ENCODE measurements at regions not wholly inside any gene's neighbourhood (a gene's known extent, or its start where the extent isn't known, plus 50 kb on each side); places are given as distances from the start of the nearest gene placed in this dataset.
"Not testable (repeated sequence)": the region's sequence is repeated elsewhere in the genome, so short reads cannot be mapped to it uniquely, and the experiment has no call there.

DNA sequence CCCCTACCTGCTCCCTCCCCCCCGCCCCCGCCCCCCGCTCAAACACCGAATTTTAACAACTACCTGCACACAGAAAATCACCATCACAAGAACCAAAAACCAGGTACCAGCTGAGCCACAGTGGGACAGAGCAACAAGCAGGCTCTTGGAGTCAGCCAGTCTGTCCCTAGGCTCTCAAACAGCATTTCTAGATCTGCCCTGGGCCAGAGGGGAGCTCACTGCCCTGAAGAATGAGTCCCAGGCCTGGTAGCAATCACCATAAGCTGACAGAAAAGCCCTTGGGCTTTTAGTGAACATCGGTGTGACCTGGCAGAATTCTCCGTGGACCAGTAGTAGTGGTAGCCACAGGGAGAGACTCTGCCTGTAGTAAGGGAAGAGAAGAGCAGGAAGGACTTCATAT lies 58.3 kb downstream of the C11orf87 start:
- no peak for FAIRE-seq

DNA sequence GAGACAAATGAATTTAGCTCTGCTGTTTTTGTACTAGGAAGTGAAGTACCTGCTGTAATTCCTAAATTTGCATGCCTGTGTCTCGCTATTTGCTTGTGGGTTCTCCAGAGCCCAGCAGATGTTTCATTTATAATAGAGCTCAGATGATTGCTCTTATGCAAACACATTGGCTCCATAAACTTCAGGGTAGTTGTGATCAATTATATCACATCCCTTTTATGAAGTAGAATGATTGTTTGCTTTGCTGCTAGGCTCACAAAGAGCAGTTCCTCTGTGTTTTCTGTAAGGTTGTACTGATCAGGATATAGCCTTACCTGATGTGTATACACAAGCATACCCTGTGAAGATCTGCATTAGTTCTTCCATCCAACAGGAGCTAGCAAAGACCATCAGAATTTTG lies 64.1 kb downstream of the C11orf87 start:
- FAIRE-seq = no peak

- FAIRE-seq = no peak
Measured at GRCh38 chr11:109490953-109491635, 69.1 kb downstream of the C11orf87 start.

GRCh38 chr11:109506115-109506514 lies 84.1 kb downstream of the C11orf87 start:
- no peak for FAIRE-seq

DNA sequence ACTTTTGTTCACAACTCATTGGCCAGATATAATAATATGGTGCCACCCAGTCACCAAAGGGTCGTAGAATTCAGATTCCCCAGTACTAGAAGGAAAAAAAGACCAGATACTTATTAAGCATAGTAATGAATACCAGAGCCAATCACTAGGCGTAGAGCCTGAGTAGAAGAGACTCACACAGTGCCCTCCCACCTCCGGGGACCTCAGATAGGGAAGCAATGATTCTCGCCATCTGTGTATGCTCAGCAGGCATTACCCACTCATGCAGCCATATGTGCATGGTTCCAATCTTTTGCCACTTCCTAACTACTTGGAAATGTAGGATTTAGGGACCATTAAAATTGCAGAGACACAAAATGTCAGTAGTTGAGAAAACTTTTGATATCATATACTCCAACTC lies 85.3 kb downstream of the C11orf87 start:
- no peak for FAIRE-seq

- no peak for FAIRE-seq
Measured at GRCh38 chr11:109507836-109508561, 86.0 kb downstream of the C11orf87 start.

DNA sequence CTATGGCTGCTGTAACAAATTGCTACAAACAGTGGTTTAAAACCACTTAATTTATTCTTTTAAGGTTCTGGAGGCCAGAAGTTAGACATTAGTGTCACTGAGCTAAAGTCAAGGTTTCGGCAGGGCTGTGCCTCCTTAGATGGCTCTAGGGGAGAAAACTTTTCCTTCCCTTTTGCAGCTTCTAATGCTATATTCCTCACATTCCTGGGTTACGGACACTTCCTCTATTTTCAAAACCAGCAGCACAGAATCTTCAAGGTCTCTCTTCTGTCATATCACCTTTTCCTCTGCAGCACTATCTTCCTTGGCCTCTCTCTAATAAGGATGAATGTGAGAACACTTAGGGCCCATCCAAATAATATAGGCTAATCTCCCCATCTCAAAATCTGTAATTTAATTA lies 87.0 kb downstream of the C11orf87 start:
- FAIRE-seq = no peak

- FAIRE-seq = no peak
Measured at GRCh38 chr11:109510316-109510715, 88.3 kb downstream of the C11orf87 start.

- FAIRE-seq = no peak
Measured at GRCh38 chr11:109511598-109511997, 89.6 kb downstream of the C11orf87 start.

GRCh38 chr11:109512249-109512648 lies 90.3 kb downstream of the C11orf87 start:
- no peak for FAIRE-seq

DNA sequence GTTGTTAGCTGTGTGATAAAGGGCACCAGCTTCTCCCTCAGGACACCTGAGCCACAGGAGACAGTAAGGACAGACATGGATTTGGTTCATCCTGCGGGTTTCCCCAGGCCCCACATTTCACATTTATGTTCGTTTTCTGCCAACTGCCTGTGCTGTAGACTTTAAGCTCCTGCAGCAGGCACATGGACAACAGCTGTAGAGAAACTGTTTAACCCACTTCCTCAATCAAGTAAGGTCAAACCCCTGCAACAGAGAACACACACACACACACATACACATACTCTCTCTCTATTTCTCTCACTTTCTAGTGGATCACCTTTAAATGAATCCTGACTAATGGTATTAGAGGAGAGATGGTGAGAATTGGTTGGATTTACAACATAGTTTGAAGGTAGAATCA lies 90.7 kb downstream of the C11orf87 start:
- no peak for FAIRE-seq

DNA sequence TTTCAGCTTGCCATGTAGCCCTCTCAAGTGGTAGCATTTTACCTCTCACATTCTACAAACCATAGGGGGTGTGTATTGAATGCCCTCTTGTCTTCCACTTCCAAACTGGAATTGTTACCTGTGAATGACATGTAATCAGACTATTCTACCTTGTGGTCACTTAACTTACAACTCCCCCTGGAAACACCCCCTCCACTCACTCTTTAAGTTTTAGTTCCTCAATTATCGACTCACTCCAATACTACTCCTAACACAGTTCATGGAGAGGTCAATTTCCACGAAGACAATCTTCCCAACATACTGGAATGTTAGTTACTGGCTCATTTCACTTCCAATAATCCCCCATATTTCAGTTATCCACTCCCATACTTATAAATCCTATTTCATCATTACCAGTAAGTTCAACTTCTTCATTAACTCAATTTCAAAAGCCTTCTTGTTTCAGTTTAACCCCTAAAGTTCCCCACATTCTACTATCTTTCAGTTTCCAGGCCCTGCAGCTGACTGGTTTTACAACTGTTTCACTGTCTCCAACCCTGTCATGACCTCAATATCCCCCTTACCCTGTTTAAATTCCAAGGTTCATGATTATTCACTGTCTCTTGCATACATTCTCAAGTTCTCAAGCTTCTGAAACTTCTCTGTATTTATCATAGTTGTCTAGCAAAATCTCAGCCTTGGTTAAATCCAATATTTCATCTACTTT lies 92.5 kb downstream of the C11orf87 start:
- FAIRE-seq = no peak

DNA sequence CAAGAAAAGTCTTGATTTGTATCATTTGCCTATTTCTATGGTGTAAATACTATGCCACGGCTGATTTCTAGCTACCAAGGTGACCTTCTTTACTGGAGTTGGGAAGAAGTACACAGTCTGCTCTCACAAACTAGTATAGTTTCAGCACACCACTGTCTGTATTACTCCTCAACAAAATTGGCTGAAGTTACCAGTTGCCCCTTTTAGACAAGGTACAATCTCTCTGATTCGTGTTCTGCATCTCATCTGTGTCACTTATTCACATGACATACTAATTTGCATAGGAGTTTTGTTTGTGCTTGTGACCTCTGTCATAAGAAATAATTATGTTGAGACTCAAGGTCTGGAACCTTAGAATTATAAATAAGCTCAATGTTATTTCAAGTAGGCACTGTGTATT lies 97.3 kb downstream of the C11orf87 start:
- no peak for FAIRE-seq

DNA sequence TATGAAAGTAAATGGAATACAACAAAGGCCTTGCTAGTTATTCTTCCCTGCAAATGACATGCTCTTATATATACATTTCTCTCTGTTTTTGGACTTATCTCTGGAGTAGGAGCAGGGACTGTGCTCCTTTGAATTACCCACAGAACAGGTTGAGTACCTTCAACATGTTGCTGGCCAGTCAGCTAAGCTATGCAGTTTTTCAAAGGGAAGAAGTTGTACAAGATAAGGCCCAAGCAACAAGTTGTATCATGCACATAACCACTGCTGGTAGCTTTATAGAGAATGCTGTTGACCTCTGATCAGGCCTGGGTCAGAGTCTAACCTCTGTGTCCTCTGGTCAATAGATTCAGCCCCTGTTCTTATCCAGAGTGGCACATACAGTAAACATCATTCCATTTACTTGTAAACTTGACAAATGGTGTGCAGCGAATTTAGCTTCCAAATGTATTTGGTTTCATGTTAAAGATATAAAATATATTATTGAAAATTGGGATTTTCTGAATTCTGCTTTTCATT lies 99.6 kb downstream of the C11orf87 start:
- FAIRE-seq = no peak

DNA sequence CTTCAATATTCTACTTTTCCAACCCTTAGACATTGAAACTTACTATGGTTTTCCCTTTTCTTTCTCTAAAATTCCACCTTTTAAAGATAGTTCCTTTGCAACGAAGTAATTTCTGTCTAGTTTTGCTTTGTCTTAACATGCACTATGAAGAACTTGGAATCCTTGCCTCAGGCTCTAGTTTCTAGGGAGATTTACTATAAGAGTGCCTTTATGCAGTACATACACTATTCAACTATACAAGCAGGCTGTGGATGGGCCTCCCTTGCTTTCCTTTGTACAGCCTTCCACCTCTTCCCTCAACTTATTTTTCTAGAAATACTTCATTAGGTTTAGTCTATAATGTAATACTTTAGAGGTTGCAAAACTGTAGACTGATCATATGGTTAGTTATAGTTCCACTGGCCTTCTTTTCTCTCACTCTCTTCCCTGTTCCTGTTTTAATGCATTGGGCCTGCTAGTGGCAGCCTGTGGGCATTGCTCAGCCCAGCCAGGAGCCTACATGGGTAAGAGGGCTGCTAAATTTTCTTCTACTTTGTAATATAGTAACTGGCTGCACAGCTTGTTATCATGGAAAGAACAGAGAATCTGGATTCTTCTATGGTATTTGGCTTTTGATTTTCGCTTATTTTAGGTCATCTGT lies 100.2 kb downstream of the C11orf87 start:
- FAIRE-seq = no peak

DNA sequence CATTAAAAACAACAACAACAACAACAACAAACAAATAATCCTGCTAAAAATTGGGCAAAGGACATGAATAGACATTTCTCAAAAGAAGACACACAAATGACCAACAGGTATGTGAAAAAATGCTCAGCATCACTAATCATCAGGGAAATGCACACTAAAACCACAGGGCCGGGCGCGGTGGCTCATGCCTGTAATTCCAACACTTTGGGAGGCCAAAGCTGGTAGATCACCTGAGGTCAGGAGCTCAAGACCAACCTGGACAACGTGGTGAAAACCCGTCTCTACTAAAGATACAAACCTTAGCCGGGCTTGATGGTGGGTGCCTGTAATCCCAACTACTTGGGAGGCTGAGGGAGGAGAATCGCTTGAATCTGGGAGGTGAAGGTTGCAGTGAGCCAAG lies 103.6 kb downstream of the C11orf87 start:
- FAIRE-seq = not testable (repeated sequence)

- FAIRE-seq = no peak
Measured at GRCh38 chr11:109526061-109526460, 104.1 kb downstream of the C11orf87 start.

GRCh38 chr11:109526931-109527330 lies 104.9 kb downstream of the C11orf87 start:
- no peak for FAIRE-seq

DNA sequence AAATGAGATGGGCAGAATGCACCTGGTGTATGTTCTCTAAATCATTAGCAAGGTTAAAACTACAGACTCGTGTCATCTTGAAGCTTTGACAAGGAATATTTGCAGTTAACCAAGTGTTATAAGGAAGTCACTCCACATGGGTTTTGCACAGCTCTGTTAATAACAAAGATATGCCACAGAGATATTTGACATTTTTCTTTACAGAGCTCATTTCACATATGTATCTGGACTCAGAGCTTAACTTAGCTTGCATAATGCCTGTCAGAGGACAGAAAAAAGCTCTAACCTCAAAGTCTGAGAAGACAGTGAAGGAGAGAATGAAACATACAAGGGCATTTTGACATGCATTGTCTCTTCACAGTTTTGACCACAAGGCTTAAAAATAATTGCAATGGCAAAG lies 105.5 kb downstream of the C11orf87 start:
- FAIRE-seq = no peak

- FAIRE-seq = no peak
Measured at GRCh38 chr11:109547356-109548027, 125.5 kb downstream of the C11orf87 start.

DNA sequence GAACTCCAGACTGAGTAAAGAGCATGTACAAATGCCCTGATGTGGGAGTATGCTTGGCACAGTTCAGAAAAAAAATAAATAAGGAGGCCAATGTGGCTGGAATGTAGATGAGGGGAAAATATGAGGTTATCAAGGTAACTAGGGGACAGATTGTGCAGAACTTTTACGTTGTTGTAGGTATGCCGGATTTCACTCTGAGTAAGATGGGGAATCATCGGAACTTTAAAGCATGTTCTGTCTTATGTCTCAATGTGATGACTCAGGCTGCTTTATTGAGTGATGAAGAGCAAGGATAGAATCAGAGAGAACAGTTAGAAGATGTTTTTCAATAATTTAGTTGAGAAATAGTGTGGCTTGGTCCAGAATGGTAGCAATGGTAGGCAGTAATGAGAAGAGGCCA lies 130.4 kb downstream of the C11orf87 start:
- FAIRE-seq = no peak

DNA sequence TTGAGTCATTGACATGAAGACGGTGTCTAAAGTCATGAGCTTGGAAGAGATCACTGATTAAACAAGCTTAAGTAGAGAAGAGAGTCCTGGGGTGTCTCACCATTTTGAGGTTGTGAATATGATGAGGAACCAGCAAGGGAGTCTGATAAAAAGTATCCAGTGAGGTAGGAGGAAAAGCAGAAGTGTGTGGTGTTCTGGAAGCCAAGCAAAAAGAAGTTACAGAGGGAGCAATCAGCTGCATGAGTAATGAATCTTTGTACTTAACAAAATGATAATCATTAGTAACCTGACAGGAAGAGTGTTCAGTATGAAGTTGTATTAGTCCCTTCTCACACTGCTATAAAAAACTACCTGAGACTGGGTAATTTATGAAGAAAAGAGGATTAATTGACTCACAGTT lies 131.3 kb downstream of the C11orf87 start:
- no peak for FAIRE-seq

DNA sequence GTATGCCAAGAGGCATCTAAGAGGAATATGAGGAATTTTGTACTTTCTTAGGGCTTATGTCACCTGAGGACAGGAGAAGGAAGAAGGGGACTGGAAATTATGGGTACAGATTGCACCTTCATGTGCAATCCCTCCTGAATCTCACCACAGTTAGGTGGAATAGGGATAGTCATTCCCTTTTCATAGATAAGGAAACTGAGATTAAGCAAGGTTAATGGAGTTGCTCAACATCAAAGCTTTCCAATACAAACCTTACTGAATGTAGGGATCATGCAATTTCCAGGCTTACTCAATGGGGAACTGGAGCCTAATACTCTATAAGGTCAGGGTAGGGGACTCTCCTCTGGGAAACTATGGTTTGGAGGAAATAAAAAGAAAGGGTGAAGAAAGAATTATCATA lies 133.0 kb downstream of the C11orf87 start:
- no peak for FAIRE-seq

All from endometrium (tissue), 2 donors.